ENCODE measurements at regions not wholly inside any gene's neighbourhood (a gene's known extent, or its start where the extent isn't known, plus 50 kb on each side); places are given as distances from the start of the nearest gene placed in this dataset.

GRCh38 chr2:36277146-36277808 lies 78.3 kb upstream of the CRIM1 start:
- no peaks in the 10 kb centered on the region for H3K27me3 ChIP-seq
- no peak for TF ChIP-seq POLR2A (IDR thresholded peaks at IDR 0.05)
- TF ChIP-seq, protein P1, sequence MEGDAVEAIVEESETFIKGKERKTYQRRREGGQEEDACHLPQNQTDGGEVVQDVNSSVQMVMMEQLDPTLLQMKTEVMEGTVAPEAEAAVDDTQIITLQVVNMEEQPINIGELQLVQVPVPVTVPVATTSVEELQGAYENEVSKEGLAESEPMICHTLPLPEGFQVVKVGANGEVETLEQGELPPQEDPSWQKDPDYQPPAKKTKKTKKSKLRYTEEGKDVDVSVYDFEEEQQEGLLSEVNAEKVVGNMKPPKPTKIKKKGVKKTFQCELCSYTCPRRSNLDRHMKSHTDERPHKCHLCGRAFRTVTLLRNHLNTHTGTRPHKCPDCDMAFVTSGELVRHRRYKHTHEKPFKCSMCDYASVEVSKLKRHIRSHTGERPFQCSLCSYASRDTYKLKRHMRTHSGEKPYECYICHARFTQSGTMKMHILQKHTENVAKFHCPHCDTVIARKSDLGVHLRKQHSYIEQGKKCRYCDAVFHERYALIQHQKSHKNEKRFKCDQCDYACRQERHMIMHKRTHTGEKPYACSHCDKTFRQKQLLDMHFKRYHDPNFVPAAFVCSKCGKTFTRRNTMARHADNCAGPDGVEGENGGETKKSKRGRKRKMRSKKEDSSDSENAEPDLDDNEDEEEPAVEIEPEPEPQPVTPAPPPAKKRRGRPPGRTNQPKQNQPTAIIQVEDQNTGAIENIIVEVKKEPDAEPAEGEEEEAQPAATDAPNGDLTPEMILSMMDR (IDR thresholded peaks at IDR 0.05), result no peak
- no peak overlapping the region for H3K4me3 ChIP-seq
- intact Hi-C loops (cut with DNase I), result no loop called here
- WGBS (ENCODE audit: insufficient coverage, low coverage, low lambda C conversion rate, missing lambda C conversion rate), result 55% methylated on average over 2 of the region's 3 CpGs
- H3K27ac ChIP-seq, result no peak overlapping the region
- DNase-seq (no peak), ATAC-seq (no peak)
- H3K4me1 ChIP-seq, result no peaks in the 10 kb centered on the region
- H3K9me3 ChIP-seq, result no peaks in the 10 kb centered on the region
- no peaks in the 10 kb centered on the region for H3K36me3 ChIP-seq

DNA sequence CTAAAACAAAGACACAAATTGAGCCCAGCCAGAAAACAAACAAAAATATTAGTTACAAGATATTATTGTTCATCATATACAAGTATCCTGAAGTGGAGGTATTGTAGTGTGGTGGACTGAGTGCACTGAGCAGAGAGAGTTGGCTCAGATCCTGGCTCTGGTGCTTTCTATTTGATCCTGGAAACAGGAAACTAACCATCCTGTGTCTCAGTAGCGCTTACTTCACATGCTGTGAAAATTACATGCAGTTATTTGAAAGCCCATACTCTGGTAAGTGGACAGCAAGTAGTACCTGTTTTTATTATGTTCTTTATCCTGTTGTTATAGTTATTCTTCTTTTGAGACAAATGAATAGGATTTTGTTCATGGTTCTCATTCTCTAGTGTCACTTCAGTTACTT lies 84.3 kb upstream of the CRIM1 start:
- Histone ChIP-seq H3K4me1 (no peaks in the 10 kb centered on the region), H3K27ac (no peak overlapping the region), H3K9me3 (no peaks in the 10 kb centered on the region), H3K27me3 (no peaks in the 10 kb centered on the region), H3K4me3 (no peak overlapping the region), H3K36me3 (no peaks in the 10 kb centered on the region)
- DNase-seq (no peak), ATAC-seq (no peak)
- TF ChIP-seq POLR2A (IDR thresholded peaks at IDR 0.05), result no peak
- TF ChIP-seq, protein P1 (IDR thresholded peaks at IDR 0.05), result no peak
- intact Hi-C loops (cut with DNase I), result no loop called here
- WGBS (ENCODE audit: insufficient coverage, low coverage, low lambda C conversion rate, missing lambda C conversion rate), result 38% methylated on average over 1 of the region's 1 CpG

DNA sequence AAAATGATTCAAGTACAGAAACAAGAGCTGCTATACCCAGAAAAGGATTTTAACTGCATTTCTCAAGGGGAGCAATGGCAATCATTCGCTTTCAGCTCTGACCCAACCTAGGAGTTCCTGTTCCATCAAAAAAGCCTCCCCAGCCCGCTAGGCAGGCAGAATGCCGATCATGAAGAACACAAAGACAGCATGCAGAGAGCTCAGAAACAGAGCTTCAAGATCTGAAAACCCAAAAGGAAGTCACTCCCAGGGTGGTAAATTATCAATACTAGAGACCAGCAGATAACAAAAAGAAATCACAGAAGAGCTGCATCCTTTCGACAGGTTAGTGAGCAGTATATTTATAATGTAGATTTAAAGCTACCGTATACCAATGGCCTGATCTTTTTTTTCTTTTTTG lies 84.8 kb upstream of the CRIM1 start:
- no peaks in the 10 kb centered on the region for H3K9me3 ChIP-seq
- TF ChIP-seq POLR2A (IDR thresholded peaks at IDR 0.05), result no peak
- TF ChIP-seq, protein P1 (IDR thresholded peaks at IDR 0.05), result no peak
- ATAC-seq (no peak), DNase-seq (no peak)
- no peaks in the 10 kb centered on the region for H3K36me3 ChIP-seq
- no peaks in the 10 kb centered on the region for H3K4me1 ChIP-seq
- intact Hi-C loops (cut with DNase I), result no loop called here
- no peak overlapping the region for H3K4me3 ChIP-seq
- WGBS (ENCODE audit: insufficient coverage, low coverage, low lambda C conversion rate, missing lambda C conversion rate), result 32% methylated on average over 5 of the region's 5 CpGs
- no peaks in the 10 kb centered on the region for H3K27me3 ChIP-seq
- H3K27ac ChIP-seq, result no peak overlapping the region

GRCh38 chr2:36267194-36267593 lies 88.4 kb upstream of the CRIM1 start:
- ATAC-seq (no peak), DNase-seq (no peak)
- Histone ChIP-seq H3K27me3 (no peaks in the 10 kb centered on the region), H3K9me3 (no peaks in the 10 kb centered on the region), H3K4me1 (no peaks in the 10 kb centered on the region), H3K27ac (no peak overlapping the region), H3K4me3 (no peak overlapping the region), H3K36me3 (no peaks in the 10 kb centered on the region)
- TF ChIP-seq, protein P1 (IDR thresholded peaks at IDR 0.05), result no peak
- TF ChIP-seq POLR2A (IDR thresholded peaks at IDR 0.05), result no peak
- intact Hi-C loops (cut with DNase I), result no loop called here
- WGBS (ENCODE audit: insufficient coverage, low coverage, low lambda C conversion rate, missing lambda C conversion rate), result 58% methylated on average over 1 of the region's 1 CpG

Measured in right lobe of liver (tissue), 6 donors.